B cell (primary cell): ENCODE measurements at regions not wholly inside any gene's neighbourhood (a gene's known extent, or its start where the extent isn't known, plus 50 kb on each side); places are given as distances from the start of the nearest gene placed in this dataset.

Source experiments
- ATAC-seq: fragments of 200-7000 bp; cut with Tn5 transposase; one replicate; pipeline ENCODE4 v1.10.0; 2021; ENCODE audit warnings: low read depth, mild to moderate bottlenecking, moderate number of reproducible peaks, moderate library complexity
- CTCF ChIA-PET: fragments of 350-600 bp; sonication (Branson Sonifier 250); formaldehyde crosslinking; loops from one replicate; lab custom pipeline; 2021; ENCODE audit warnings: antibody characterized with exemption, inconsistent platforms; lab: Charles Lee
- POLR2A ChIA-PET: fragments of 350-600 bp; sonication (Branson Sonifier 250); formaldehyde crosslinking; loops from one replicate; lab custom pipeline; 2021; ENCODE audit warnings: antibody characterized with exemption; lab: Charles Lee
- DNase-seq: peaks from one replicate; pipeline ENCODE4 v3.0.0; 2013
- H2AFZ ChIP-seq: 2 replicates; pipeline ENCODE4 v1.6.1; 2012; ENCODE audit warnings: mild to moderate bottlenecking, low read depth, low read length; ENCODE audit not compliant: insufficient read depth, poor library complexity, severe bottlenecking
- H3K27ac ChIP-seq, 2 donors: 1 replicate in 1 of 2; 2 replicates in 1 of 2; pipeline ENCODE4 v1.5.1; 2012 to 2013; ENCODE audit warnings: low read length in 2 of 2, mild to moderate bottlenecking in 2 of 2, moderate library complexity in 1 of 2
- H3K27me3 ChIP-seq, 4 experiments: fragments of 200-600 bp in 1 of 4; sonication (generic) in 1 of 4; replicated peaks in 1 of 4; 1 replicate in 2 of 4; 2 replicates in 2 of 4; pipeline versions ENCODE4 v1.6.1 to v1.7.0; 2013 to 2016; ENCODE audit warnings: low read length in 3 of 4, mild to moderate bottlenecking in 2 of 4, mixed read lengths in 1 of 4, moderate library complexity in 1 of 4; ENCODE audit not compliant: insufficient read depth in 4 of 4, control insufficient read depth in 3 of 4; ENCODE audit errors: control extremely low read depth in 1 of 4
- H3K36me3 ChIP-seq, 2 experiments: replicated peaks in 1 of 2; 1 replicate in 1 of 2; 2 replicates in 1 of 2; pipeline versions ENCODE4 v1.6.1 to v1.7.1; 2013; ENCODE audit warnings: low read length in 1 of 2; ENCODE audit not compliant: insufficient read depth in 2 of 2, control insufficient read depth in 1 of 2; ENCODE audit errors: control extremely low read depth in 1 of 2, extremely low read depth in 1 of 2
- H3K4me1 ChIP-seq, 2 donors: fragments of 200-600 bp in 1 of 2; sonication (generic) in 1 of 2; 1 replicate in 1 of 2; 2 replicates in 1 of 2; pipeline versions ENCODE4 v1.5.1 to v1.6.1; 2013 to 2017; ENCODE audit warnings: low read length in 2 of 2; ENCODE audit not compliant: control insufficient read depth in 2 of 2, insufficient read depth in 2 of 2
- H3K4me2 ChIP-seq: replicated peaks from 2 replicates; pipeline ENCODE3; 2012; ENCODE audit warnings: mild to moderate bottlenecking, low read depth, low read length; ENCODE audit not compliant: poor library complexity, severe bottlenecking
- H3K4me3 ChIP-seq, 5 experiments: fragments of 200-600 bp in 1 of 5; sonication (generic) in 1 of 5; 1 replicate in 3 of 5; 2 replicates in 2 of 5; pipeline versions ENCODE4 v1.5.1 to v1.7.0; 2011 to 2016; ENCODE audit warnings: low read length in 4 of 5, mild to moderate bottlenecking in 4 of 5, low read depth in 2 of 5, control low read depth in 1 of 5, moderate library complexity in 1 of 5; ENCODE audit not compliant: insufficient read depth in 1 of 5; ENCODE audit errors: control extremely low read depth in 1 of 5, extremely low read depth in 1 of 5
- H3K79me2 ChIP-seq: fragments of 200-600 bp; sonication (generic); one replicate; pipeline ENCODE4 v1.6.0; 2016; ENCODE audit warnings: low read length; ENCODE audit not compliant: control insufficient read depth, insufficient read depth
- H3K9ac ChIP-seq: fragments of 200-600 bp; sonication (generic); 2 replicates; pipeline ENCODE4 v1.6.1; 2017; ENCODE audit warnings: mild to moderate bottlenecking, low read length, moderate library complexity
- H3K9me3 ChIP-seq, 3 donors: one replicate each; pipeline versions ENCODE4 v1.6.1 to v1.7.1; 2013; ENCODE audit warnings: low read length in 2 of 3; ENCODE audit not compliant: control insufficient read depth in 2 of 3, insufficient read depth in 1 of 3; ENCODE audit errors: control extremely low read depth in 1 of 3
- H4K20me1 ChIP-seq: 2 replicates; pipeline ENCODE4 v1.6.0; 2012; ENCODE audit warnings: mild to moderate bottlenecking, low read length; ENCODE audit not compliant: insufficient read depth, control insufficient read depth, poor library complexity, severe bottlenecking
- H3K27ac Mint-ChIP-seq: one replicate; pipeline ENCODE4 v1.8.0; 2021; ENCODE audit warnings: mixed read lengths
- H3K27me3 Mint-ChIP-seq: one replicate; pipeline ENCODE4 v1.8.0; 2021; ENCODE audit warnings: mixed read lengths
- H3K4me1 Mint-ChIP-seq: one replicate; pipeline ENCODE4 v1.8.0; 2021; ENCODE audit warnings: mixed read lengths
- H3K4me3 Mint-ChIP-seq: one replicate; pipeline ENCODE4 v1.8.0; 2021; ENCODE audit warnings: mixed read lengths
- H3K9me3 Mint-ChIP-seq: one replicate; pipeline ENCODE4 v1.8.0; 2022; ENCODE audit warnings: mixed read lengths; ENCODE audit not compliant: insufficient read depth
- EZH2 ChIP-seq: IDR thresholded peaks from 2 replicates; pipeline ENCODE4 v1.6.1; 2012; ENCODE audit warnings: borderline replicate concordance, low read depth, mild to moderate bottlenecking, moderate library complexity, low read length; ENCODE audit not compliant: insufficient read depth, poor library complexity, severe bottlenecking
- intact Hi-C: fragments of 100-400 bp; cut with micrococcal nuclease; formaldehyde crosslinking; loops from one replicate; pipeline ENCODE4 v1.10.0; 2022
- TF ChIP-seq, protein P1 (sequence below): fragments of 200-600 bp; IDR thresholded peaks from one replicate; pipeline ENCODE4 v1.8.0; 2022; ENCODE audit warnings: antibody characterized with exemption, mild to moderate bottlenecking

DNA sequence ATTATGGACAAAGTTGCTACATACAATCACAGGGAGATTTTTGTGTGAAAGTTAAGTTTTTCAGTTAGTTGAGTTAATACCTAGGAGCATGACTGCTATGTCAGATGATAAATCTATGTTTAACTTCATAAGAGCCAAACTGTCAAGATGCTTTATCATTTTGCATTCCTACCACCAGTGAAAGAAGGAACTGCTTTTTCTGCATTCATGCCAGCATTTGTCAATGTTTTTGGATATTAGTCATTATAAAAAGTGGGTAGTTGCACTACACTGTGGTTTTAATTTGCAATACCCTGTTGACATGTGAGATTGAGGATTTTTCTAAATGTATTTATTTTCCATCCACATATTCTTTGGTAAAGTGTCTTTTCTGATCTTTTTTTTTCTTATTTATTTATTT, 434.0 kb upstream of the MON1B start:
- ATAC-seq = no peak
- ChIA-PET CTCF (no interaction called here), POLR2A (no interaction called here)

GRCh38 chr16:76766538-76766937, 424.5 kb upstream of the MON1B start:
- no peak overlapping the region for H3K27ac ChIP-seq
- intact Hi-C loops = no loop called here
- H3K4me2 ChIP-seq = no peak overlapping the region
- H3K9me3 ChIP-seq = peaks cover 0 to 9% (median 0%) of the 10 kb centered on the region in 3 donors
- CTCF ChIA-PET = no interaction called here
- no peak overlapping the region for H3K27ac Mint-ChIP-seq
- H2AFZ ChIP-seq = no peak overlapping the region
- no peaks in the 10 kb centered on the region for H3K27me3 Mint-ChIP-seq
- no peaks in the 10 kb centered on the region for H3K79me2 ChIP-seq
- no peak for ATAC-seq
- H4K20me1 ChIP-seq = no peaks in the 10 kb centered on the region
- no peak for DNase-seq
- POLR2A ChIA-PET = no interaction called here
- no peaks in the 10 kb centered on the region for H3K36me3 ChIP-seq
- no peaks in the 10 kb centered on the region for H3K4me1 Mint-ChIP-seq
- H3K9me3 Mint-ChIP-seq = peaks cover 10% of the 10 kb centered on the region
- H3K9ac ChIP-seq = no peak overlapping the region
- H3K4me1 ChIP-seq = no peaks in the 10 kb centered on the region
- no peak overlapping the region for H3K4me3 ChIP-seq
- H3K27me3 ChIP-seq = no peaks in the 10 kb centered on the region
- TF ChIP-seq, protein P1, sequence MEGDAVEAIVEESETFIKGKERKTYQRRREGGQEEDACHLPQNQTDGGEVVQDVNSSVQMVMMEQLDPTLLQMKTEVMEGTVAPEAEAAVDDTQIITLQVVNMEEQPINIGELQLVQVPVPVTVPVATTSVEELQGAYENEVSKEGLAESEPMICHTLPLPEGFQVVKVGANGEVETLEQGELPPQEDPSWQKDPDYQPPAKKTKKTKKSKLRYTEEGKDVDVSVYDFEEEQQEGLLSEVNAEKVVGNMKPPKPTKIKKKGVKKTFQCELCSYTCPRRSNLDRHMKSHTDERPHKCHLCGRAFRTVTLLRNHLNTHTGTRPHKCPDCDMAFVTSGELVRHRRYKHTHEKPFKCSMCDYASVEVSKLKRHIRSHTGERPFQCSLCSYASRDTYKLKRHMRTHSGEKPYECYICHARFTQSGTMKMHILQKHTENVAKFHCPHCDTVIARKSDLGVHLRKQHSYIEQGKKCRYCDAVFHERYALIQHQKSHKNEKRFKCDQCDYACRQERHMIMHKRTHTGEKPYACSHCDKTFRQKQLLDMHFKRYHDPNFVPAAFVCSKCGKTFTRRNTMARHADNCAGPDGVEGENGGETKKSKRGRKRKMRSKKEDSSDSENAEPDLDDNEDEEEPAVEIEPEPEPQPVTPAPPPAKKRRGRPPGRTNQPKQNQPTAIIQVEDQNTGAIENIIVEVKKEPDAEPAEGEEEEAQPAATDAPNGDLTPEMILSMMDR = no peak
- TF ChIP-seq EZH2 = no peak
- no peak overlapping the region for H3K4me3 Mint-ChIP-seq

More for the DNA sequence above, 434.0 kb upstream of the MON1B start:
- Histone ChIP-seq H2AFZ (no peak overlapping the region), H3K4me3 (no peak overlapping the region), H3K36me3 (no peaks in the 10 kb centered on the region), H3K4me1 (no peaks in the 10 kb centered on the region), H3K4me2 (no peak overlapping the region), H3K79me2 (no peaks in the 10 kb centered on the region), H3K27ac (no peak overlapping the region), H3K9ac (no peak overlapping the region), H3K27me3 (no peaks in the 10 kb centered on the region), H3K9me3 (no peaks in the 10 kb centered on the region), H4K20me1 (no peaks in the 10 kb centered on the region)
- Mint-ChIP-seq H3K4me1 (no peaks in the 10 kb centered on the region), H3K27ac (no peak overlapping the region), H3K27me3 (no peaks in the 10 kb centered on the region), H3K9me3 (peaks cover 6% of the 10 kb centered on the region), H3K4me3 (no peak overlapping the region)
- DNase-seq = no peak
- intact Hi-C loops = no loop called here
- TF ChIP-seq EZH2 = no peak
- TF ChIP-seq, protein P1 = no peak
